ENCODE measurements at regions not wholly inside any gene's neighbourhood (a gene's known extent, or its start where the extent isn't known, plus 50 kb on each side); places are given as distances from the start of the nearest gene placed in this dataset.

DNA sequence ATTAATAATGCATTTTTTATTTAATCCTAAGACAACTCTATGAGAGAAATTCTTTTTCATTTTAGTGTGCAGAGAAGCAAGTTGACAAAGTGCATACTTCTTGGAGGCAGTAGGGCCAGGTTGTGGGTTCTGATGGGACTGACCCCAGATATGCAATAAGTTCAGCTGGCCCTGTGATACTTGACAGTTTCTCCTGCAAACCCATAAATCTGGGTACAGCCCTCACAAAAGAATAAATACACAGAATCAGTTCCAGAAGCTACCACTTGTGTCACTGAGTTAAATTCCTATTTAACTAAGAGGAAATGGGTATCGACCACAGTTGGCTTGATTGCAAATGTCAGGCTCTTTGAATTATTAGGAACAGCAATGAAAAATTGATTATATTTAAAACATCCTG lies 598.5 kb upstream of the API5 start:
- intact Hi-C loops (cut with micrococcal nuclease) (no loop called here), dilution Hi-C loops (cut with MboI; ENCODE audit: extremely low pct_ligation_motif_present, low sequenced_read_pairs) (no loop called here)
- Histone ChIP-seq H3K27me3 (ENCODE audit: control insufficient read depth in 2 of 2, insufficient read depth in 2 of 2, low read length in 2 of 2) (no peaks in the 10 kb centered on the region), H3K79me2 (ENCODE audit: control insufficient read depth, insufficient read depth, low read length) (no peaks in the 10 kb centered on the region), H3K27ac (ENCODE audit: insufficient read depth, low read depth, low read length) (no peak overlapping the region), H3K9me3 (replicated peaks; ENCODE audit: control insufficient read depth, insufficient read depth, low read length) (no peaks in the 10 kb centered on the region), H3K4me1 (ENCODE audit: control insufficient read depth, extremely low read depth, insufficient read depth, low read length) (no peaks in the 10 kb centered on the region), H3K4me3 (replicated peaks in 1 of 3; ENCODE audit: insufficient read depth in 1 of 3, low read depth in 1 of 3, low read length in 3 of 3) (no peak overlapping the region), H3K9me1 (replicated peaks; ENCODE audit: control insufficient read depth, extremely low read depth, insufficient read depth, low read length) (no peaks in the 10 kb centered on the region), H3K4me2 (ENCODE audit: insufficient read depth, low read length) (no peak overlapping the region), H3K9ac (replicated peaks; ENCODE audit: extremely low read depth, insufficient read depth, low read length) (no peak overlapping the region), H2AFZ (ENCODE audit: low read depth, low read length) (no peak overlapping the region), H4K20me1 (replicated peaks; ENCODE audit: control insufficient read depth, extremely low read depth, insufficient read depth, low read length) (no peaks in the 10 kb centered on the region), H3K36me3 (ENCODE audit: control insufficient read depth in 2 of 2, extremely low read depth in 1 of 2, insufficient read depth in 2 of 2, low read length in 2 of 2) (no peaks in the 10 kb centered on the region)
- CTCF ChIA-PET: no interaction called here
- FAIRE-seq (no peak), DNase-seq (ENCODE audit: low read depth, low spot score) (no peak)
- no TSS peak for BruUV-seq (replicated peaks)
- no peak for TF ChIP-seq FOS (IDR thresholded peaks at IDR 0.05; ENCODE audit: borderline replicate concordance, insufficient read depth, low read length)
- TF ChIP-seq, protein P1, sequence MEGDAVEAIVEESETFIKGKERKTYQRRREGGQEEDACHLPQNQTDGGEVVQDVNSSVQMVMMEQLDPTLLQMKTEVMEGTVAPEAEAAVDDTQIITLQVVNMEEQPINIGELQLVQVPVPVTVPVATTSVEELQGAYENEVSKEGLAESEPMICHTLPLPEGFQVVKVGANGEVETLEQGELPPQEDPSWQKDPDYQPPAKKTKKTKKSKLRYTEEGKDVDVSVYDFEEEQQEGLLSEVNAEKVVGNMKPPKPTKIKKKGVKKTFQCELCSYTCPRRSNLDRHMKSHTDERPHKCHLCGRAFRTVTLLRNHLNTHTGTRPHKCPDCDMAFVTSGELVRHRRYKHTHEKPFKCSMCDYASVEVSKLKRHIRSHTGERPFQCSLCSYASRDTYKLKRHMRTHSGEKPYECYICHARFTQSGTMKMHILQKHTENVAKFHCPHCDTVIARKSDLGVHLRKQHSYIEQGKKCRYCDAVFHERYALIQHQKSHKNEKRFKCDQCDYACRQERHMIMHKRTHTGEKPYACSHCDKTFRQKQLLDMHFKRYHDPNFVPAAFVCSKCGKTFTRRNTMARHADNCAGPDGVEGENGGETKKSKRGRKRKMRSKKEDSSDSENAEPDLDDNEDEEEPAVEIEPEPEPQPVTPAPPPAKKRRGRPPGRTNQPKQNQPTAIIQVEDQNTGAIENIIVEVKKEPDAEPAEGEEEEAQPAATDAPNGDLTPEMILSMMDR (IDR thresholded peaks at IDR 0.05; ENCODE audit: extremely low read depth in 1 of 2, insufficient read depth in 1 of 2, low read depth in 1 of 2, low read length in 2 of 2): no peak
- POLR2A ChIA-PET: no interaction called here

DNA sequence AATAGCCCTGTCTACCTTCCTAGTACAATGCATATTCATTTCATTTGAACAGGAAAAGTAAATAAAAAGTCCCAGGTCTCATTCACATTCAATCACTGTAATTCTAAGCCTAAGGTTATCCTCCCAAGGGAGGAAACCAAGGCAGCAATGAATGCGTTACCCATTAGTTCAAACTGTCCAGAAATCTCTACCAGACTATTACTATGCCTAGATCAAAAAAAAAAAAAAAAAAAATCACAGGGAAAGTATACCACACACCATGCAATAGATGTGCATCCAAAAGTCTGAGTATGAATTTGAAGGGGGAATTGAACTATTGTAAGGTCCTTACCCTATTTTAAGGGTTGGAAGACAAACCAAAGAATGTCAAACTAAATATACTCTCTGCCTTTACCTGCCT lies 598.0 kb upstream of the API5 start:
- no peaks in the 10 kb centered on the region for H3K9me1 ChIP-seq (replicated peaks; ENCODE audit: control insufficient read depth, extremely low read depth, insufficient read depth, low read length)
- H3K4me3 ChIP-seq (replicated peaks in 1 of 3; ENCODE audit: insufficient read depth in 1 of 3, low read depth in 1 of 3, low read length in 3 of 3): no peak overlapping the region
- TF ChIP-seq, protein P1 (IDR thresholded peaks at IDR 0.05; ENCODE audit: extremely low read depth in 1 of 2, insufficient read depth in 1 of 2, low read depth in 1 of 2, low read length in 2 of 2): no peak
- TF ChIP-seq POLR2AphosphoS5 (IDR thresholded peaks at IDR 0.05; ENCODE audit: insufficient read depth, low read depth, low read length) (no peak), GATA2 (IDR thresholded peaks at IDR 0.05; ENCODE audit: insufficient read depth, insufficient read length, low read depth, low read length) (no peak), MYC (IDR thresholded peaks at IDR 0.05; ENCODE audit: low read depth, low read length) (no peak), FOS (IDR thresholded peaks at IDR 0.05; ENCODE audit: borderline replicate concordance, insufficient read depth, low read length) (no peak), POLR2A (IDR thresholded peaks at IDR 0.05; ENCODE audit: low read depth, low read length) (no peak), EZH2 (IDR thresholded peaks at IDR 0.05; ENCODE audit: borderline replicate concordance, low read depth, low read length, severe bottlenecking) (no peak), JUN (IDR thresholded peaks at IDR 0.05; ENCODE audit: borderline replicate concordance, insufficient read depth, insufficient read length, low read depth) (no peak)
- TF ChIP-seq, protein P2, sequence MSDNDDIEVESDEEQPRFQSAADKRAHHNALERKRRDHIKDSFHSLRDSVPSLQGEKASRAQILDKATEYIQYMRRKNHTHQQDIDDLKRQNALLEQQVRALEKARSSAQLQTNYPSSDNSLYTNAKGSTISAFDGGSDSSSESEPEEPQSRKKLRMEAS (IDR thresholded peaks at IDR 0.05; ENCODE audit: insufficient read depth, insufficient read length): no peak
- ChIA-PET POLR2A (no interaction called here), CTCF (no interaction called here)
- no peak for FAIRE-seq
- no peak overlapping the region for H3K27ac ChIP-seq (ENCODE audit: insufficient read depth, low read depth, low read length)
- no peaks in the 10 kb centered on the region for H3K79me2 ChIP-seq (ENCODE audit: control insufficient read depth, insufficient read depth, low read length)
- H3K27me3 ChIP-seq (ENCODE audit: control insufficient read depth in 2 of 2, insufficient read depth in 2 of 2, low read length in 2 of 2): no peaks in the 10 kb centered on the region
- no peaks in the 10 kb centered on the region for H3K36me3 ChIP-seq (ENCODE audit: control insufficient read depth in 2 of 2, extremely low read depth in 1 of 2, insufficient read depth in 2 of 2, low read length in 2 of 2)
- DNase-seq (ENCODE audit: low read depth, low spot score): no peak
- H4K20me1 ChIP-seq (replicated peaks; ENCODE audit: control insufficient read depth, extremely low read depth, insufficient read depth, low read length): no peaks in the 10 kb centered on the region
- H3K9me3 ChIP-seq (replicated peaks; ENCODE audit: control insufficient read depth, insufficient read depth, low read length): no peaks in the 10 kb centered on the region
- no peak overlapping the region for H3K4me2 ChIP-seq (ENCODE audit: insufficient read depth, low read length)
- BruUV-seq (replicated peaks): no TSS peak
- no peak overlapping the region for H3K9ac ChIP-seq (replicated peaks; ENCODE audit: extremely low read depth, insufficient read depth, low read length)
- H3K4me1 ChIP-seq (ENCODE audit: control insufficient read depth, extremely low read depth, insufficient read depth, low read length): no peaks in the 10 kb centered on the region
- intact Hi-C loops (cut with micrococcal nuclease) (no loop called here), dilution Hi-C loops (cut with MboI; ENCODE audit: extremely low pct_ligation_motif_present, low sequenced_read_pairs) (no loop called here)
- no peak overlapping the region for H2AFZ ChIP-seq (ENCODE audit: low read depth, low read length)

All from endothelial cell of umbilical vein (primary cell).